H1 (cell line): ENCODE measurements at regions not wholly inside any gene's neighbourhood (a gene's known extent, or its start where the extent isn't known, plus 50 kb on each side); places are given as distances from the start of the nearest gene placed in this dataset.

ENCODE experiments used
- ATF2 ChIP-seq: IDR thresholded peaks from 2 replicates; pipeline ENCODE4 v1.6.1; 2012; ENCODE audit warnings: low read length, inconsistent platforms
- CTCF ChIP-seq, 3 experiments: IDR thresholded peaks; 1 replicate in 2 of 3; 2 replicates in 1 of 3; pipeline versions ENCODE4 v1.5.1 to v1.6.1; 2011; ENCODE audit warnings: low read length in 3 of 3, mild to moderate bottlenecking in 3 of 3, inconsistent platforms in 2 of 3, low read depth in 1 of 3, moderate library complexity in 1 of 3; ENCODE audit not compliant: insufficient read depth in 1 of 3; ENCODE audit errors: control extremely low read depth in 1 of 3
- EZH2 ChIP-seq: fragments of 200-600 bp; sonication (generic); IDR thresholded peaks from 2 replicates; pipeline ENCODE4 v1.7.1; 2012; ENCODE audit warnings: low read depth, mild to moderate bottlenecking, moderate library complexity, low read length, inconsistent platforms; ENCODE audit not compliant: severe bottlenecking
- POLR2A ChIP-seq, 2 experiments: IDR thresholded peaks; 1 replicate in 1 of 2; 2 replicates in 1 of 2; pipeline ENCODE4 v1.6.1; 2011; ENCODE audit warnings: low read depth in 2 of 2, low read length in 2 of 2, mild to moderate bottlenecking in 2 of 2; ENCODE audit errors: control extremely low read depth in 1 of 2
- POLR2AphosphoS5 ChIP-seq: IDR thresholded peaks from 2 replicates; pipeline ENCODE4 v1.6.1; 2011; ENCODE audit warnings: low read depth, low read length
- ZNF274 ChIP-seq: IDR thresholded peaks from 2 replicates; pipeline ENCODE4 v1.7.0; 2012; ENCODE audit warnings: low read length, borderline replicate concordance; ENCODE audit errors: extremely low read depth

GRCh38 chr10:71152043-71152442, 60.3 kb upstream of the UNC5B start:
- TF ChIP-seq ATF2 (no peak), CTCF (IDR thresholded peaks at IDR 0.05; ENCODE audit: control extremely low read depth in 1 of 3, insufficient read depth in 1 of 3, low read depth in 1 of 3, low read length in 3 of 3) (no peak), ZNF274 (no peak), EZH2 (no peak), POLR2A (IDR thresholded peaks at IDR 0.05; ENCODE audit: control extremely low read depth in 1 of 2, low read depth in 2 of 2, low read length in 2 of 2) (no peak), POLR2AphosphoS5 (no peak)
